IMR-90 (cell line): ENCODE measurements at regions not wholly inside any gene's neighbourhood (a gene's known extent, or its start where the extent isn't known, plus 50 kb on each side); places are given as distances from the start of the nearest gene placed in this dataset.

Experiments used
- CHD1 ChIP-seq: IDR thresholded peaks from 2 replicates; pipeline ENCODE4 v1.6.1; 2012; ENCODE audit warnings: low read depth, low read length, improper control_type of control experiment
- CTCF ChIP-seq: conservative IDR thresholded peaks from 2 replicates; pipeline ENCODE4 v1.5.1; 2012; ENCODE audit warnings: mild to moderate bottlenecking, low read depth, low read length, improper control_type of control experiment
- MAFK ChIP-seq: IDR thresholded peaks from 2 replicates; pipeline ENCODE4 v1.6.1; 2012; ENCODE audit warnings: low read depth, low read length, improper control_type of control experiment
- POLR2A ChIP-seq: IDR thresholded peaks from 2 replicates; pipeline ENCODE4 v1.6.1; 2012; ENCODE audit warnings: mild to moderate bottlenecking, low read depth, low read length
- SMC3 ChIP-seq: fragments of 150-350 bp; IDR thresholded peaks from 2 replicates; pipeline ENCODE4 v1.6.1; 2016; ENCODE audit warnings: low read depth, mild to moderate bottlenecking, antibody characterized with exemption, low read length, moderate library complexity
- USF2 ChIP-seq: fragments of 150-350 bp; IDR thresholded peaks from 2 replicates; pipeline ENCODE4 v1.6.1; 2017; ENCODE audit warnings: mild to moderate bottlenecking, antibody characterized with exemption, low read length, low read depth

GRCh38 chr10:4503076-4503475 is 322.9 kb upstream of the AKR1E2 start:
- TF ChIP-seq CTCF, result no peak
- TF ChIP-seq SMC3, result no peak
- TF ChIP-seq USF2, result no peak
- no peak for TF ChIP-seq CHD1
- no peak for TF ChIP-seq MAFK
- no peak for TF ChIP-seq POLR2A
